ENCODE measurements at regions not wholly inside any gene's neighbourhood (a gene's known extent, or its start where the extent isn't known, plus 50 kb on each side); places are given as distances from the start of the nearest gene placed in this dataset.

DNA sequence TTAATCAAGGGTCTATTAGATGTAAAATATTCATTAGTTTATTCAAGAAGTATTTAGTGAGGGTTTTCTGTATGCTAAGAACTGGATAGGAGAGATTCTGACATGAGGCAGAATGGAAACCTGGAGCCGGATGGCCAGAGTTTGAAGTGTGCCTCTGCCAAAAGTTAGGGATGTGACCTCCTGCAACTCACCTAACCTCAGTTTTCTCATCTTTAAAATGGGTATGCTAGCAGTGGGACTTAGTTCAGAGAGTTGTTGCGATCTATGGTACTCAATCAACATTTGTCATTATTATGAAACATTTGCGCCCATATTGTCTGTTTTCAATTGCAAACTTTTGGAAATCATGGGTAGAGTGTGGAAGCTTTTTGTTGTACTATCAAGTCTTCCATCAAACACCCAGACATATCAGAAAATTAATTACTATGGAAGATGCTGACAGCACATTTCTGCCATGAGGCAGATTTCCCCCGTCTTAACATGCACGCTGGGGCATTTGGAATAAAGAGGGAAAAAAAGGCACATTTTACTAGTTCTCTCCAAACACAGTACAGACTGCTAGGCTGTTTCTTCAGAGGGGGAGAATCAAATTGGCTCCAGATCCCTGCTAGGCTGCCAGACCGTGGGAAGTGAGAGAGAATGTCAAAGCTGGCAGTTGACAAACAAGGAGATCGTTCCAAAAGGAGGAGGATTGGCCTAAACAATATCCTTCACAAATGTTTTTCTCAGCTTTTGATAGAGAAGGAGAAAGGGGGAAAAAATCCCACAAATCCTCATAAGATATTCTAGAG is 205.3 kb upstream of the TSHZ2 start:
- in situ Hi-C loops (cut with HindIII; ENCODE audit: low sequenced_read_pairs): no loop called here
- TF ChIP-seq, protein P1, sequence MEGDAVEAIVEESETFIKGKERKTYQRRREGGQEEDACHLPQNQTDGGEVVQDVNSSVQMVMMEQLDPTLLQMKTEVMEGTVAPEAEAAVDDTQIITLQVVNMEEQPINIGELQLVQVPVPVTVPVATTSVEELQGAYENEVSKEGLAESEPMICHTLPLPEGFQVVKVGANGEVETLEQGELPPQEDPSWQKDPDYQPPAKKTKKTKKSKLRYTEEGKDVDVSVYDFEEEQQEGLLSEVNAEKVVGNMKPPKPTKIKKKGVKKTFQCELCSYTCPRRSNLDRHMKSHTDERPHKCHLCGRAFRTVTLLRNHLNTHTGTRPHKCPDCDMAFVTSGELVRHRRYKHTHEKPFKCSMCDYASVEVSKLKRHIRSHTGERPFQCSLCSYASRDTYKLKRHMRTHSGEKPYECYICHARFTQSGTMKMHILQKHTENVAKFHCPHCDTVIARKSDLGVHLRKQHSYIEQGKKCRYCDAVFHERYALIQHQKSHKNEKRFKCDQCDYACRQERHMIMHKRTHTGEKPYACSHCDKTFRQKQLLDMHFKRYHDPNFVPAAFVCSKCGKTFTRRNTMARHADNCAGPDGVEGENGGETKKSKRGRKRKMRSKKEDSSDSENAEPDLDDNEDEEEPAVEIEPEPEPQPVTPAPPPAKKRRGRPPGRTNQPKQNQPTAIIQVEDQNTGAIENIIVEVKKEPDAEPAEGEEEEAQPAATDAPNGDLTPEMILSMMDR (IDR thresholded peaks at IDR 0.05; ENCODE audit: low read depth, low read length): no peak
- DNase-seq (ENCODE audit: low read depth, low spot score): no peak
- no peak overlapping the region for H3K4me3 ChIP-seq (ENCODE audit: low read depth, low read length)

DNA sequence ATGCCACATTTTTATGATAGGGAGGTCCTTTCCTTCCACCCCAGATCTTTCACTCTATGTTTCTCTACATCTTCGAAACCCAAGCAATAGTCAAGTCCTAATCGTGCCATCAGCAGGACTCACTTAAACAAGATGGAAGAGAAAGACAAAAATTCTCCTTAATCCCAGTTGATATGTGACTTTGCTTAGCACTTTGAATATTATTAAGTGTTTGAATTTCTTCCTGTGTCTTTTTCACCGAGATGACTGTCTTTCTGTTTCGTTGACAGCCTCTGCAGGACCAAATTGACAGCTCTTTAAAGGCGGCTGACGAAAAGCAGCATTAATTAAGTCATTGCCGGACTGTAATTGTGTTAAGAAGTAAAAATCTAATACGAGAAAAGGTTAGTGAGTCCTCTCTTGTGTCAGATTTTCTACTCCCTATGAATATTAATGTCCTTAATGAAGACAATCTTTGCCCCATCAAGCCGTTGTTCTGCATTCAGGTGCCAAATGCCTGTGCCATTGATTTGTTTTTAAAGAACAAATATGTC is 208.8 kb upstream of the TSHZ2 start:
- no peak for DNase-seq (ENCODE audit: low read depth, low spot score)
- TF ChIP-seq, protein P1 (IDR thresholded peaks at IDR 0.05; ENCODE audit: low read depth, low read length): no peak
- in situ Hi-C loops (cut with HindIII; ENCODE audit: low sequenced_read_pairs): no loop called here
- H3K4me3 ChIP-seq (ENCODE audit: low read depth, low read length): no peak overlapping the region

DNA sequence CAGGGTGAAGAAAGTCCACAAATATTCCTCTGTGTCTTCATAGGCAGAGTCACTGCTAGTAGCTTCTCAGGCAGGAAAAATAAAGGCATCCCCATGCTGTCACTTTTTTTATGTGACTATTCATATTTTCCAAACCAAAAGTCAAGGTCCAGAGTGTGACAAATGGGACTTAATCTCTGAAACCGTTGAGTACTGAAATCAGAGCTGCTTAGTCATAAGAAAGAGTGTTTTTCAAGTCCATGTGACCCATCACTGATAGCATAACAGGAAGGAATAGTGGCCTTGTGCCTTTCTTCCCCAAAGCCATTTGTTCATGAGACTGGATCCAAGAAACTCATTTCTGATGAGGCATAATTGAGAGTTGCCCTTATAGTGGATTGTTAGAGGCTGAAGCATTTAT is 210.3 kb upstream of the TSHZ2 start:
- TF ChIP-seq, protein P1 (IDR thresholded peaks at IDR 0.05; ENCODE audit: low read depth, low read length): no peak
- H3K4me3 ChIP-seq (ENCODE audit: low read depth, low read length): no peak overlapping the region
- in situ Hi-C loops (cut with HindIII; ENCODE audit: low sequenced_read_pairs): no loop called here
- no peak for DNase-seq (ENCODE audit: low read depth, low spot score)

DNA sequence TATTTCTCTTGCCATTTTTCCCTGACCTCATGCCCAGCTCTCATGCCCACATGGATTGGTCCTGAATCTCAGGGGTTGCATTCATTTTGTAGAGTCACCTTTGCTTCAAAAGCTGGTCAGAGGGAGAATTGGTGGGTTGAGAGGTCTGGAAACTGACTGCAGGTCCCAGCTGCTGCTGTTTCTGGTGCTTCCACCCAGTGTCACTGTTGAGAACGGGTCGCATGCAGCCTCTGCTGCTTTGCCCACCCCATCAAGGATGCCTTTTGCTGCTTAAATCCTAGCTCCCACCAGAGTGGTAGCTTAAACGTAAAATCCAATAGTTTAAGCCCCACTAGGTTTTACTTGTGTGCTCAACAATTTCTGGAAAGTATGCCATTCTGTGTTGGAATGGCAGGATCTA is 211.4 kb upstream of the TSHZ2 start:
- TF ChIP-seq, protein P1 (IDR thresholded peaks at IDR 0.05; ENCODE audit: low read depth, low read length): no peak
- in situ Hi-C loops (cut with HindIII; ENCODE audit: low sequenced_read_pairs): no loop called here
- no peak for DNase-seq (ENCODE audit: low read depth, low spot score)
- H3K4me3 ChIP-seq (ENCODE audit: low read depth, low read length): no peak overlapping the region

DNA sequence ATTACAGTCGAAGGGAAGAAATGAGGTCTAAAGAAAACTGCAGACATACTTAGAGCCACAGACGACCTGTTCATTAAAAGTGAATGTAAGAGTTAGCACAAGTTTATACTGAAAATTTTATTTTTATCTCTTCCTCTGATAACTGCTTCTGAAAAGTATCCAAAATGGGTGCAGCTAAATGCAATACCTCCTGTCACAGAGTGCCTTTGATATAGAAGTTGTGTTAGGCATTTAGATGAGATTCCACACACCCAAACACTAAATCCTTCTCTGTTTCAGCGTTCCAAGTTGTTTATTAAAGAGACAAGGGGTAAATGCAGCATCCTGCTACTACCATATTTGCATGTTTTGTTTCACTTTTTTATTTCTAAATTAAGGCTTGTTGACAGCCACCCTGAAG is 214.7 kb upstream of the TSHZ2 start:
- in situ Hi-C loops (cut with HindIII; ENCODE audit: low sequenced_read_pairs): no loop called here

DNA sequence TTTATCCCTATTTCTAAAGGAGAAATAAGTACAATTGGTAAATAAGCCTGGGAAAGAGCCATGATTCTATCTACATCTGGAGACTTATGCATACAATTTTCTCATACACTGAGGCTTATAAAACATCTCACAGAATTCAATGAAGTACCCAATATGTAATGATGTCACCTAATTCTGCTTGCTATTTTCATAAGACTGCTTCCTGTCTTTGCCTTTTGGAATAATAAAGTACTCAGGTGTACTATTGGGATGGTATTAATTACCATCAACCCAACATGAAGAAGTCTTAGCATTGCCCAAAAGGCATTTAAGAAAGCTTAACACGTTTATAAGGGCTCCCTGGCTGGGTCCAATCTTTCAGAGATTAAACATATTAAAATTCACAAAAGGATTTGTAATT is 216.4 kb upstream of the TSHZ2 start:
- no peak for DNase-seq (ENCODE audit: low read depth, low spot score)
- in situ Hi-C loops (cut with HindIII; ENCODE audit: low sequenced_read_pairs): no loop called here
- H3K4me3 ChIP-seq (ENCODE audit: low read depth, low read length): no peak overlapping the region
- TF ChIP-seq, protein P1 (IDR thresholded peaks at IDR 0.05; ENCODE audit: low read depth, low read length): no peak

More for the DNA sequence above, 214.7 kb upstream of the TSHZ2 start:
- no peak for DNase-seq (ENCODE audit: low read depth, low spot score)
- no peak overlapping the region for H3K4me3 ChIP-seq (ENCODE audit: low read depth, low read length)
- TF ChIP-seq, protein P1 (IDR thresholded peaks at IDR 0.05; ENCODE audit: low read depth, low read length): no peak

Measured in astrocyte of the spinal cord (primary cell).